ENCODE measurements at regions not wholly inside any gene's neighbourhood (a gene's known extent, or its start where the extent isn't known, plus 50 kb on each side); places are given as distances from the start of the nearest gene placed in this dataset.

DNA sequence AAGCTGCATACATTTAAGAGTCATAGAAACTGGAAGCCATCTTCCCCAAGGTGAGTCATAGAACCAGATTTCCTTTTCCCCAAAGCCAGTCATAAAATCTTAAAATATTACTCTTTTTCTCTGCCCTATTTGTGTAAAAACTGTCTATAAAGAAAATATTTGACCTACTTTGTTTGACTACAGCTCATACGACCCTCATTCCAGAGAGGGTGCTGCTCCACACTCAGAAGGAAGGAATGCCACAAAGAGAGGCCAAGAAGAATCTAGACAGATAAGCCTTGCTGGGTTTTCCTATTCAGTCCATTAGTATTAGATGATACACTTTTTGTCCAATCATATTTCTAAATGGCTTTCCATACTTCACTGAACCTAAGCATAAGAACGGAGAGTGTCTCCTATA lies 671.6 kb upstream of the SGO1 start:
- Histone ChIP-seq H3K27ac (ENCODE audit: control insufficient read depth, insufficient read depth) (no peak overlapping the region), H3K9me3 (replicated peaks; ENCODE audit: control insufficient read depth, insufficient read depth, low read length) (no peaks in the 10 kb centered on the region), H4K20me1 (ENCODE audit: control insufficient read depth, insufficient read depth) (no peaks in the 10 kb centered on the region), H2AFZ (ENCODE audit: control insufficient read depth, low read depth, low read length) (no peak overlapping the region), H3K9ac (ENCODE audit: control insufficient read depth, insufficient read depth, low read length) (no peak overlapping the region), H3K4me3 (no peak overlapping the region), H3K4me2 (ENCODE audit: control insufficient read depth, insufficient read depth) (no peak overlapping the region), H3K4me1 (ENCODE audit: control insufficient read depth, insufficient read depth, low read length) (no peaks in the 10 kb centered on the region), H3K27me3 (replicated peaks in 1 of 2; ENCODE audit: control insufficient read depth in 2 of 2, insufficient read depth in 2 of 2, low read length in 1 of 2) (no peaks in the 10 kb centered on the region), H3K79me2 (ENCODE audit: control insufficient read depth, insufficient read depth, low read length) (no peaks in the 10 kb centered on the region), H3K36me3 (ENCODE audit: control insufficient read depth in 2 of 2, insufficient read depth in 2 of 2, low read length in 1 of 2) (no peaks in the 10 kb centered on the region)
- BruUV-seq (replicated peaks): no TSS peak
- FAIRE-seq (no peak), DNase-seq (ENCODE audit: low read depth, low spot score) (no peak), ATAC-seq (no peak)
- SMC1A ChIA-PET (ENCODE audit: uncharacterized antibody, unreplicated experiment): no interaction called here
- POLR2A ChIA-PET: no interaction called here
- RAD21 ChIA-PET (ENCODE audit: unreplicated experiment): no interaction called here
- intact Hi-C loops (cut with micrococcal nuclease; ENCODE audit: unreplicated experiment): no loop called here
- TF ChIP-seq HDGF (IDR thresholded peaks at IDR 0.05): no peak
- TF ChIP-seq SREBF2 (IDR thresholded peaks at IDR 0.05; ENCODE audit: low read length): no peak
- TF ChIP-seq NBN (IDR thresholded peaks at IDR 0.05): no peak
- no peak for TF ChIP-seq ZNF384 (IDR thresholded peaks at IDR 0.05; ENCODE audit: borderline replicate concordance, low read depth, low read length)
- TF ChIP-seq MTA3 (IDR thresholded peaks at IDR 0.05; ENCODE audit: borderline replicate concordance, low read length): no peak
- TF ChIP-seq, protein P1, sequence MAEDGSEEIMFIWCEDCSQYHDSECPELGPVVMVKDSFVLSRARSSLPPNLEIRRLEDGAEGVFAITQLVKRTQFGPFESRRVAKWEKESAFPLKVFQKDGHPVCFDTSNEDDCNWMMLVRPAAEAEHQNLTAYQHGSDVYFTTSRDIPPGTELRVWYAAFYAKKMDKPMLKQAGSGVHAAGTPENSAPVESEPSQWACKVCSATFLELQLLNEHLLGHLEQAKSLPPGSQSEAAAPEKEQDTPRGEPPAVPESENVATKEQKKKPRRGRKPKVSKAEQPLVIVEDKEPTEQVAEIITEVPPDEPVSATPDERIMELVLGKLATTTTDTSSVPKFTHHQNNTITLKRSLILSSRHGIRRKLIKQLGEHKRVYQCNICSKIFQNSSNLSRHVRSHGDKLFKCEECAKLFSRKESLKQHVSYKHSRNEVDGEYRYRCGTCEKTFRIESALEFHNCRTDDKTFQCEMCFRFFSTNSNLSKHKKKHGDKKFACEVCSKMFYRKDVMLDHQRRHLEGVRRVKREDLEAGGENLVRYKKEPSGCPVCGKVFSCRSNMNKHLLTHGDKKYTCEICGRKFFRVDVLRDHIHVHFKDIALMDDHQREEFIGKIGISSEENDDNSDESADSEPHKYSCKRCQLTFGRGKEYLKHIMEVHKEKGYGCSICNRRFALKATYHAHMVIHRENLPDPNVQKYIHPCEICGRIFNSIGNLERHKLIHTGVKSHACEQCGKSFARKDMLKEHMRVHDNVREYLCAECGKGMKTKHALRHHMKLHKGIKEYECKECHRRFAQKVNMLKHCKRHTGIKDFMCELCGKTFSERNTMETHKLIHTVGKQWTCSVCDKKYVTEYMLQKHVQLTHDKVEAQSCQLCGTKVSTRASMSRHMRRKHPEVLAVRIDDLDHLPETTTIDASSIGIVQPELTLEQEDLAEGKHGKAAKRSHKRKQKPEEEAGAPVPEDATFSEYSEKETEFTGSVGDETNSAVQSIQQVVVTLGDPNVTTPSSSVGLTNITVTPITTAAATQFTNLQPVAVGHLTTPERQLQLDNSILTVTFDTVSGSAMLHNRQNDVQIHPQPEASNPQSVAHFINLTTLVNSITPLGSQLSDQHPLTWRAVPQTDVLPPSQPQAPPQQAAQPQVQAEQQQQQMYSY (CRISPR knock-in tag; IDR thresholded peaks at IDR 0.05): no peak
- TF ChIP-seq ZSCAN29 (IDR thresholded peaks at IDR 0.05): no peak
- TF ChIP-seq STAT3 (IDR thresholded peaks at IDR 0.05; ENCODE audit: low read depth, low read length): no peak
- in situ Hi-C loops (cut with MboI): no loop called here
- CTCF ChIA-PET: no interaction called here
- WGBS (ENCODE audit: insufficient coverage, insufficient replicate concordance, low lambda C conversion rate, missing lambda C conversion rate): 13% methylated on average over 2 of the region's 2 CpGs
